GM12892 (cell line): ENCODE measurements at regions not wholly inside any gene's neighbourhood (a gene's known extent, or its start where the extent isn't known, plus 50 kb on each side); places are given as distances from the start of the nearest gene placed in this dataset.

Experiments
- DNase-seq: peaks from one replicate; pipeline ENCODE4 v3.0.0; 2011; ENCODE audit not compliant: insufficient read length
- FAIRE-seq: peaks from 2 replicates; lab custom pipeline; 2011; peaks lifted over from hg19 to GRCh38; lab: Jason Lieb, UNC
- POLR2A ChIP-seq: IDR thresholded peaks from 2 replicates; pipeline ENCODE4 v1.6.1; 2011; ENCODE audit warnings: low read depth, low read length, control low read depth
- POLR2AphosphoS5 ChIP-seq: IDR thresholded peaks from 2 replicates; pipeline ENCODE4 v1.6.1; 2011; ENCODE audit warnings: low read depth, low read length, control low read depth
- TAF1 ChIP-seq: IDR thresholded peaks from 2 replicates; pipeline ENCODE4 v1.6.1; 2011; ENCODE audit warnings: low read depth, mild to moderate bottlenecking, control low read depth, low read length, borderline replicate concordance

DNA sequence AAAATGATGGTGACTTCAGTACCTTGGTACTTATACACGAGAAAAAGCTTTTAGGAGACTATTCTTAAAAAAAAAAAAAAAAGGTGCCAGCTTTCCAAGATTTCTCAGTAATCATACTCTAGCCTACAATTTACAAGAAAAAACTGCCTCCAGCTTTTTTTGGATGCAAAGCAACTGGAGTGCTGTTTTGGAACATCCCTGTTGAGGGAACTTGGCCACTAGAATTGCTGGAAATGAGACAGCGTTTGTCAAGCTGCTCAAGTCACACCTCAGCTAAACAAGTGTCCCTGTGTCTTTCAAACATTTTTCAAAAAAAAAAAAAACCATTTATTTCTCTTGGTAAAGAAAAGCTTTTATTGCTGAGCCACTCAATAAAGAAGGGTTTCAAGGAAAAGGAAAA lies 413.1 kb upstream of the ARGLU1 start:
- FAIRE-seq (no peak), DNase-seq (no peak)
- TF ChIP-seq POLR2AphosphoS5: no peak
- TF ChIP-seq POLR2A: no peak

DNA sequence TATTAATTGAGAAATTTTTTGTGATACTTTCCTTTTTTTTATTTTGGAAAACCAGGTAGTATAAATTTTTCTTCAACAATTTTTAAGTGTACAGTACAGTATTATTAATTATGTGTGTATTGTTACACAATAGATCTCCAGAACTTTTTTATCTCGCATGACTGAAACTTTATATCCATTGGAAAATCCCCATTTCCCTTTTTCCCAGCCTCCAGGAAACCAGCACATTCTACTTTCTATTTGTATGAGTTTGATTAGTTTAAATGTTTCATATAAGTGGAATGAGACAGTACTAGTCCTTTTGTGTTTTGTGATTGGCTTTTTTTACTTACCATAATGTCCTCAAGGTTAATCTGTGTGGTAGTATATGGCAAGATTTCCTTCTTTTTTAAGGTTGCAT lies 399.5 kb upstream of the ARGLU1 start:
- no peak for DNase-seq
- FAIRE-seq: no peak
- TF ChIP-seq TAF1 (no peak), POLR2AphosphoS5 (no peak)

DNA sequence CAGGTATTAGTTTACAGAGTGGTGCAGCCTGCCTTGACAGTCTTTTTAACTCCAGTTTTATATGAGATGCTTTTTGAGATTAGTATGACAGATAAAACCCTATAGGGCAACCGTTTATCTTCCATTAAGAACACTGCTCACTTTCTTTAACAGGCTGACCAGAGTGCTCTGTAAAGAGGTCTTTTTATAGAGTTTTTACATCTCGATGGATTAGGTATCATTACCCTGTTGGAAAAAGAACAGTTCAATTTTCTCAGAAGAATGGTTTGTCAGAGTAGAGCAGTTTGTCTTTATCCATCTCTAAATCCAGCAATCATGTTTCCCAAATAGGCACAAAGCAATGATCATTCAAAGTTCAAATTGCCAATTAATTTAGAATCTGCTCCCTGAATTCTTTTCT lies 395.2 kb upstream of the ARGLU1 start:
- no peak for FAIRE-seq
- no peak for DNase-seq
- no peak for TF ChIP-seq TAF1
- TF ChIP-seq POLR2AphosphoS5: no peak
- TF ChIP-seq POLR2A: no peak

DNA sequence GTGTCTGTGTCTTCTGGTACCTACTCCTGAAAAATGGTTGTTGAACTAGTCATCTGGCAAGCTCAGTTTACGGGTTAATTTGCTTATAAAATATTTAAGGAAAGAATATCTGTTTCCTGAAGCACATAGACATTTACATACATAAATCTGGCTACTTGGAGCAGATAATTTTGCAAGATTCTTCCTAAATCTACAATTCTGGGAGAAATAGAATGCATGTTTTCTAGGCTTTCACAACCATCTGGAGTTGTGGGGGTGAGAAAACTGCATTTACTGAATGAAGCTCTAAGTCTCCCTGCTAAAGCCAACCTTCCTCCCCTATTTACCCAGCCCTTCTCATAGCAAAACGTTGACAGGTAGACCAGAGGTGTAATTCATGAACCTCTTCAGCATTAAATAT lies 393.7 kb upstream of the ARGLU1 start:
- DNase-seq (no peak), FAIRE-seq (no peak)
- TF ChIP-seq TAF1: no peak

DNA sequence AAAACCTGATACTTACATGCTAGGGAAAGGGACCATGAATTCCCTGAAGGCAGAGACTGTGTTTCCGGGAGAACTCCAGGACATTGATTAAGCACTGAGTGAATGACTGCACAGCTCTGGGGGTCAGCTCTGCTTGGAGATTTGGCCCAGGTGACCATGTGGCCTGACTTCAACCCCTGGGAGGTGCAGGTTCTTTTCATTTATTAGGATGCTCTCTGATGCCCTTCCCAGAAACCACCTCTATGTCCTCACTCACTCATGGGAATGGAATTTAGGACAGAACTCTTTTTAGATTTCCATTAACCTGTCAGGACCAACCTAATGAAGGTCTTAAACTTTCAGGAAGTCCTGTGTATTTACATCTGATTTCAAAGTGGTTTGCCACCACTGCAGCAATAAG lies 393.3 kb upstream of the ARGLU1 start:
- FAIRE-seq: no peak
- TF ChIP-seq POLR2AphosphoS5 (no peak), POLR2A (no peak), TAF1 (no peak)
- no peak for DNase-seq

DNA sequence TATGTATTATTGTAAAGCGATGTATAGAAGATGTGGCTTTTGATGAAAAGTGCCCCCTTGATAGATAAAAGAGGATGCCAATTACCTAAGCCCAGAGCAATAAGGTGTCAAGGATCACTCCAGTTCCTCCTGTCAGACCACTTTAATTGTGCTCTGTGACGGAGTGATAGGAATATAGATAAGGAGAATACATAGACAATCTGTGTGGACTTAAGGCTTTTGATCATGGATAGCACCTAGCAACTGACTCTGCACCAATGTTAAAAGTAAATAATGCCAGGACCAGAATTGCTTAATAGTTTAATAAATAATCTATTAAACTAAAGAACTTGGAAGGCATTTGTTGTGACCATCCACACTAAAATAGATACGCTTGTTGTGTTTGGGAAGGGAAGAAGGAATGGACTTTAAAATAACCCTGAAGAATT lies 390.7 kb upstream of the ARGLU1 start:
- no peak for FAIRE-seq

DNA sequence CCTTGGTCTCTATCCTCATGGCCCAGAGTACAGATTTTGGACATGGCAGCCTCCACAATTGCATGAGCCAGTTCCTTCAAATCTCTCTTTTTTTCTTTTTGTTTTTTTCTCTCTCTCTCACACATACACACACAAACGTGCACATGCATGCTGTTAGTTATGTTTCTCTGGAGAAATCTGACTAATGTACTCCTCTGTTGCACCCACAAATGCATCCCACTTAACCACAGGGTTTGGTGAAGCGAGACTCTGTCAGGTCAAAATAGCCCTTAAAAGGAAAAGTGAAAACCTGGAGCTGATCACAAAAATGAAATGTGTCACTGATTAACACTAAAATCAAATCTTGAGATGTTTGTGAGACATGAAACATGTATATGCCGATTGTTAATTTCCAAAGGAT lies 374.6 kb upstream of the ARGLU1 start:
- DNase-seq (no peak), FAIRE-seq (no peak)
- TF ChIP-seq POLR2AphosphoS5 (no peak), TAF1 (no peak), POLR2A (no peak)

More for the DNA sequence above, 390.7 kb upstream of the ARGLU1 start:
- DNase-seq: no peak
- TF ChIP-seq POLR2A (no peak), POLR2AphosphoS5 (no peak), TAF1 (no peak)

DNA sequence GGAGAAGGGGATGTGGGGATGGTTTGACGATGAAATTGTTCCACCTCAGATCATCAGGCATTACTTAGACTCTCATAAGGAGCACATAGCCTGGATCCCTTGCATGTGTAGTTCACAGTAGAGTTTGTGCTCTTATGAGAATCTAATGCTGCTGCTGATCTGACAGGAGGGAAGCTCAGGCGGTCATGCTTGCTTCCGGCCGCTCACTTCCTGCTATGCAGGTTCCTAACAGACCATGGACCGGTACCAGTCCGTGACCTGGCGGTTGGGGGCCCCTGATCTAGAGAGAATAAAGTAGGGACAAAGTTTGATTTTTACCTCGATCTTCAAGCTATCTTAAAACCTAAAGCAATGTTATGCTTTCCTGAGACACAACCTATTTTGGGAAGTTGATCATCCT lies 373.8 kb upstream of the ARGLU1 start:
- TF ChIP-seq TAF1: no peak
- TF ChIP-seq POLR2AphosphoS5: no peak
- no peak for TF ChIP-seq POLR2A
- DNase-seq (no peak), FAIRE-seq (no peak)

DNA sequence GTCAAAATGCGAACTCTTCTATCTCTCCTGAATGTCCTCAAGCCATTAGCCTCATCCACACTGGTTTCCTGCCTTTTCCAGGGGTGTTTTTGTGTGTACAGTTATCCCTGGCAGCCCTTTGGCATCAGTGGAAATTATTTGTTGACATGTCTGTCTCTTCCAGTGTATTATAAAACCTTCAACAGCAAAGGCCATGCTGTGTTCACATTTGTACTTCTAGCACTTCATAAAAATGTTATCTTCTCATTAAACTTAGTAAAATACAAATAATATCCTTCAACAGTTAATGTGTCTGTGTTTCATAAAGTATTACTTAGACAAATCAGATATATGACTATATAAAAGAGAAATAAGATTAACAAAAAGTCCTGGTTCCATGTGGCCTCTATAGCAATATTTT lies 359.5 kb upstream of the ARGLU1 start:
- no peak for FAIRE-seq
- TF ChIP-seq POLR2A (no peak), POLR2AphosphoS5 (no peak), TAF1 (no peak)
- no peak for DNase-seq

DNA sequence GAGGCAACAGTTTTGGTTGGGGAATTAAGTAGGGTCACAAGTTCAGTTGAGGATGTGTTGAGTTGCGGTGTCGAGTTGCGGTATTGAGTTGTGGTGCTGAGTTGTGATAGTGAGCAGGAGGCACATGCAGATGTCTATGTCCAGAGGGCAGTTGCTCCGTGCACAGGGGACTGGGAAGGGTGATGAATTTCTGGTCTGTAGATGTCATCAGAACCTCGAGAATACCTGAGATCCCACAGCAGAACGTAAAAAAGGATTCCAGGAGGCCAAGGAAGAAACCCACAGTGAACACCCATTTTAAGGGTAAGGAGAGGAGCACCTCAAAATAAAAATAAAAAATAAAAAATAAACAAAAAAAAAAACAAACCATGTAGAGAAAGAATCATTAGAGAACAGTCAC lies 354.4 kb upstream of the ARGLU1 start:
- FAIRE-seq (no peak), DNase-seq (no peak)
- TF ChIP-seq POLR2AphosphoS5: no peak
- no peak for TF ChIP-seq TAF1
- no peak for TF ChIP-seq POLR2A

DNA sequence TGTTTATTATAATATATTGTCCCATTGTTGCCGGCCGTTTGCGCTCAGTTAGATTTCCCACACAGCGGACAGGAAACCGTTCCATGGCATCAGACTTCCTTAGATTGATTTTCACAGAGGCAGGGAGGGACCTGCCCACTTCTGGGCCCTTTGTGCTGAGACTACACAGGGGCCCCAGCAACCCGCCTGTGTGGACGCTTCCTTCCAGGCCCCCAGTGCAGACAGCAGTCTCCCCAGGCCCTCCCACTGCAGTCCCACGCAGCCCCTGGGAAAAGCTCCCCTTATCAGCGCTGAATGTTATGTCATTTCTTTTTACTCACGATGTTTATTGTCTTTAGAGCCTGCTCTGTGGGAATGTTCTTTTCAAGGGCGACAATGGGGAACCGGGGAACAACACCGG lies 351.7 kb upstream of the ARGLU1 start:
- no peak for TF ChIP-seq POLR2AphosphoS5
- TF ChIP-seq TAF1: no peak
- no peak for TF ChIP-seq POLR2A
- DNase-seq: no peak
- FAIRE-seq: no peak

DNA sequence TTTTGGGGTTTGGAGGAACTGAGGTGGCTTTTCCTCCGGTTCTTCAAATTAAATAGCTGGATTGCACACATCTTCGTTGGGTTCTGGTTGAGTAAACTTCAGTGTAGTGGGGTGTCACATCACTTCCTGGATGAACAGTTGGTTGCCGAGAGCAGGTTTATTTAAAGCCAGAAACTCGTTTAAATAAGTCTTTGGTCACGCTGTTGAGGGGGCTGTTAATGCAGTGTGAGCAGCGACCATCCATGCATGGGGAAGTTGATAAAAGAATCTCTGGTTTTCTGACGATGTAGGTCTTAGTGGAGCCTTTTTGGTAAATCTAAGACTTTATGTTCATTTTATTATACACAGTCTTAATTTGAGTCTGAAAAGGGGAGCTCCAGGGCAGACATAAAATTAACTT lies 351.2 kb upstream of the ARGLU1 start:
- no peak for TF ChIP-seq POLR2AphosphoS5
- no peak for TF ChIP-seq POLR2A
- TF ChIP-seq TAF1: no peak
- FAIRE-seq: no peak
- no peak for DNase-seq

DNA sequence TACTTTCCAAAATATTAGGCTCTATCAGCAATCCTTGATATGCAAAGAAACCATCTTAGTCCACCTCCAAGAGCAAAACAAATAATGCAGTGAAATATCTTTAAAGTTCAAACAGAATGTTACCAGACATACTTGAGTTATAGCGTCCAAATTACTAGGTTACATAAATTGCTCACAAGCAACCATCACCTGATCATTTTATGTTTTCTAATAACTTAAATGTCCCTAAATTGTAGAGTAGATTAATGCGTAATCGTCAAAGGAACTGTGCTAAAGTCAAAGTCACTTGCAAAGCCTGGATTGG lies 350.6 kb upstream of the ARGLU1 start:
- FAIRE-seq: no peak
- no peak for DNase-seq
- no peak for TF ChIP-seq POLR2AphosphoS5
- TF ChIP-seq POLR2A: no peak
- no peak for TF ChIP-seq TAF1
